Liver (tissue), 3 donors: ENCODE measurements at regions not wholly inside any gene's neighbourhood (a gene's known extent, or its start where the extent isn't known, plus 50 kb on each side); places are given as distances from the start of the nearest gene placed in this dataset.

ENCODE experiments used
- FOXA1 ChIP-seq: IDR thresholded peaks from 2 replicates; pipeline ENCODE4 v1.6.1; 2016; ENCODE audit warnings: antibody characterized with exemption
- HNF4A ChIP-seq, 2 donors: conservative IDR thresholded peaks; 2 replicates each; pipeline ENCODE4 v1.6.1; 2016; ENCODE audit warnings: antibody characterized with exemption in 2 of 2, mild to moderate bottlenecking in 2 of 2
- HNF4G ChIP-seq: IDR thresholded peaks from 2 replicates; pipeline ENCODE4 v1.6.1; 2016; ENCODE audit warnings: antibody characterized with exemption
- RAD21 ChIP-seq, 2 donors: IDR thresholded peaks; 2 replicates each; pipeline ENCODE4 v1.6.1; 2016; ENCODE audit warnings: antibody characterized with exemption in 2 of 2, mild to moderate bottlenecking in 2 of 2
- RXRA ChIP-seq, 2 donors: IDR thresholded peaks; 2 replicates each; pipeline ENCODE4 v1.6.1; 2017 to 2018; ENCODE audit warnings: antibody characterized with exemption in 2 of 2, mild to moderate bottlenecking in 1 of 2
- TAF1 ChIP-seq: conservative IDR thresholded peaks from 2 replicates; pipeline ENCODE4 v1.6.1; 2016; ENCODE audit warnings: antibody characterized with exemption, mild to moderate bottlenecking
- YY1 ChIP-seq: IDR thresholded peaks from 2 replicates; pipeline ENCODE4 v1.6.1; 2016; ENCODE audit warnings: antibody characterized with exemption, mild to moderate bottlenecking
- TF ChIP-seq, protein P1 (sequence below): fragments of 150-350 bp; IDR thresholded peaks from 2 replicates; pipeline ENCODE4 v1.5.1; 2017; ENCODE audit warnings: improper control_type of control experiment, low read depth, low read length; ENCODE audit not compliant: missing input control
- TF ChIP-seq, protein P2 (sequence below): IDR thresholded peaks from 2 replicates; pipeline ENCODE4 v1.6.1; 2016; ENCODE audit warnings: antibody characterized with exemption
- TF ChIP-seq, protein P3 (sequence below): IDR thresholded peaks from 2 replicates; pipeline ENCODE4 v1.6.1; 2016; ENCODE audit warnings: antibody characterized with exemption, mild to moderate bottlenecking
- TF ChIP-seq, protein P4 (sequence below): IDR thresholded peaks from 2 replicates; pipeline ENCODE4 v1.6.1; 2016; ENCODE audit warnings: antibody characterized with exemption
- donor health status: healthy.
- donor health status: healthy.

DNA sequence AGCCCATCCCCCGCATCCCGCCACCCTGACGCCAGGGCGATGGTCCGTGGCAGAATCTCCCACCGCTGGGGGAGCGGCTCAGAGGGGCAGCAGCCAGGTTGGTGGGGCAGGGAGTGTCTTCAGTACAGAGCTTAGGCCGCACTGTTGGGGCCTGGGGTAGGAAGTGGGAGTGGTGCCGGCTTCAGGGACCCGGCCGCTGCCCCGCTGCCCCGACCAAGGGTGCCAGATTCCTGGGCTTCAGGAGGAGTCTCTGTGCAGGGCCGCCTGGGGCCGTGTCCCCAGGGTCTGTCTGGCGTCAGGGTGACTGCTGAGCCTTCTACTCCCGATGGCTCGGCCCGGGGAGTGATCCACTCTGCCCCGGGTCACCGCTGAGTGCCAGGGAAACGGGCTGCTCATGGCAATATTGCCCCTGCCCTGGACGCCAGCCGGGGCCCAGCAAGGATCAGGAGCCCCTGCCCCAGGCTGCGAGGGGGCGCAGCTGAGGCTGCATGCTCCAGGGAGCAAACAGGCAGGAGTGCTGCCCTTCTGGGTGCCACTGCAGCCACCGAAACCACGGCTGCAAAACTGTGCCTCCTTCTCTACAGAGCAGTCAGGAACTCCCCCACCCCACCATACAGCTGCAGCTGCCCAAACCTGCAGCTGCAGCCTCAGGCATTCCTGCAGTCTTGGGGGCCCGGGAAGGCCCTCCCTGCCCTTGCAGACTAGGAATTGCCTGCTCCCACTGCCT, 1206.1 kb downstream of the ARAP2 start:
- TF ChIP-seq, protein P1, sequence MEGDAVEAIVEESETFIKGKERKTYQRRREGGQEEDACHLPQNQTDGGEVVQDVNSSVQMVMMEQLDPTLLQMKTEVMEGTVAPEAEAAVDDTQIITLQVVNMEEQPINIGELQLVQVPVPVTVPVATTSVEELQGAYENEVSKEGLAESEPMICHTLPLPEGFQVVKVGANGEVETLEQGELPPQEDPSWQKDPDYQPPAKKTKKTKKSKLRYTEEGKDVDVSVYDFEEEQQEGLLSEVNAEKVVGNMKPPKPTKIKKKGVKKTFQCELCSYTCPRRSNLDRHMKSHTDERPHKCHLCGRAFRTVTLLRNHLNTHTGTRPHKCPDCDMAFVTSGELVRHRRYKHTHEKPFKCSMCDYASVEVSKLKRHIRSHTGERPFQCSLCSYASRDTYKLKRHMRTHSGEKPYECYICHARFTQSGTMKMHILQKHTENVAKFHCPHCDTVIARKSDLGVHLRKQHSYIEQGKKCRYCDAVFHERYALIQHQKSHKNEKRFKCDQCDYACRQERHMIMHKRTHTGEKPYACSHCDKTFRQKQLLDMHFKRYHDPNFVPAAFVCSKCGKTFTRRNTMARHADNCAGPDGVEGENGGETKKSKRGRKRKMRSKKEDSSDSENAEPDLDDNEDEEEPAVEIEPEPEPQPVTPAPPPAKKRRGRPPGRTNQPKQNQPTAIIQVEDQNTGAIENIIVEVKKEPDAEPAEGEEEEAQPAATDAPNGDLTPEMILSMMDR, result no peak
- TF ChIP-seq, protein P2, sequence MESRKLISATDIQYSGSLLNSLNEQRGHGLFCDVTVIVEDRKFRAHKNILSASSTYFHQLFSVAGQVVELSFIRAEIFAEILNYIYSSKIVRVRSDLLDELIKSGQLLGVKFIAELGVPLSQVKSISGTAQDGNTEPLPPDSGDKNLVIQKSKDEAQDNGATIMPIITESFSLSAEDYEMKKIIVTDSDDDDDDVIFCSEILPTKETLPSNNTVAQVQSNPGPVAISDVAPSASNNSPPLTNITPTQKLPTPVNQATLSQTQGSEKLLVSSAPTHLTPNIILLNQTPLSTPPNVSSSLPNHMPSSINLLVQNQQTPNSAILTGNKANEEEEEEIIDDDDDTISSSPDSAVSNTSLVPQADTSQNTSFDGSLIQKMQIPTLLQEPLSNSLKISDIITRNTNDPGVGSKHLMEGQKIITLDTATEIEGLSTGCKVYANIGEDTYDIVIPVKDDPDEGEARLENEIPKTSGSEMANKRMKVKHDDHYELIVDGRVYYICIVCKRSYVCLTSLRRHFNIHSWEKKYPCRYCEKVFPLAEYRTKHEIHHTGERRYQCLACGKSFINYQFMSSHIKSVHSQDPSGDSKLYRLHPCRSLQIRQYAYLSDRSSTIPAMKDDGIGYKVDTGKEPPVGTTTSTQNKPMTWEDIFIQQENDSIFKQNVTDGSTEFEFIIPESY, result no peak
- TF ChIP-seq HNF4G (no peak), TAF1 (no peak), RXRA (IDR thresholded peaks at IDR 0.05) (no peak), YY1 (no peak), RAD21 (IDR thresholded peaks at IDR 0.05) (no peak), FOXA1 (no peak), HNF4A (conservative IDR thresholded peaks at IDR 0.05) (no peak)
- TF ChIP-seq, protein P3, sequence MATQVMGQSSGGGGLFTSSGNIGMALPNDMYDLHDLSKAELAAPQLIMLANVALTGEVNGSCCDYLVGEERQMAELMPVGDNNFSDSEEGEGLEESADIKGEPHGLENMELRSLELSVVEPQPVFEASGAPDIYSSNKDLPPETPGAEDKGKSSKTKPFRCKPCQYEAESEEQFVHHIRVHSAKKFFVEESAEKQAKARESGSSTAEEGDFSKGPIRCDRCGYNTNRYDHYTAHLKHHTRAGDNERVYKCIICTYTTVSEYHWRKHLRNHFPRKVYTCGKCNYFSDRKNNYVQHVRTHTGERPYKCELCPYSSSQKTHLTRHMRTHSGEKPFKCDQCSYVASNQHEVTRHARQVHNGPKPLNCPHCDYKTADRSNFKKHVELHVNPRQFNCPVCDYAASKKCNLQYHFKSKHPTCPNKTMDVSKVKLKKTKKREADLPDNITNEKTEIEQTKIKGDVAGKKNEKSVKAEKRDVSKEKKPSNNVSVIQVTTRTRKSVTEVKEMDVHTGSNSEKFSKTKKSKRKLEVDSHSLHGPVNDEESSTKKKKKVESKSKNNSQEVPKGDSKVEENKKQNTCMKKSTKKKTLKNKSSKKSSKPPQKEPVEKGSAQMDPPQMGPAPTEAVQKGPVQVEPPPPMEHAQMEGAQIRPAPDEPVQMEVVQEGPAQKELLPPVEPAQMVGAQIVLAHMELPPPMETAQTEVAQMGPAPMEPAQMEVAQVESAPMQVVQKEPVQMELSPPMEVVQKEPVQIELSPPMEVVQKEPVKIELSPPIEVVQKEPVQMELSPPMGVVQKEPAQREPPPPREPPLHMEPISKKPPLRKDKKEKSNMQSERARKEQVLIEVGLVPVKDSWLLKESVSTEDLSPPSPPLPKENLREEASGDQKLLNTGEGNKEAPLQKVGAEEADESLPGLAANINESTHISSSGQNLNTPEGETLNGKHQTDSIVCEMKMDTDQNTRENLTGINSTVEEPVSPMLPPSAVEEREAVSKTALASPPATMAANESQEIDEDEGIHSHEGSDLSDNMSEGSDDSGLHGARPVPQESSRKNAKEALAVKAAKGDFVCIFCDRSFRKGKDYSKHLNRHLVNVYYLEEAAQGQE, result no peak
- TF ChIP-seq, protein P4, sequence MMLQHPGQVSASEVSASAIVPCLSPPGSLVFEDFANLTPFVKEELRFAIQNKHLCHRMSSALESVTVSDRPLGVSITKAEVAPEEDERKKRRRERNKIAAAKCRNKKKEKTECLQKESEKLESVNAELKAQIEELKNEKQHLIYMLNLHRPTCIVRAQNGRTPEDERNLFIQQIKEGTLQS, result no peak
